ENCODE measurements at regions not wholly inside any gene's neighbourhood (a gene's known extent, or its start where the extent isn't known, plus 50 kb on each side); places are given as distances from the start of the nearest gene placed in this dataset.

DNA sequence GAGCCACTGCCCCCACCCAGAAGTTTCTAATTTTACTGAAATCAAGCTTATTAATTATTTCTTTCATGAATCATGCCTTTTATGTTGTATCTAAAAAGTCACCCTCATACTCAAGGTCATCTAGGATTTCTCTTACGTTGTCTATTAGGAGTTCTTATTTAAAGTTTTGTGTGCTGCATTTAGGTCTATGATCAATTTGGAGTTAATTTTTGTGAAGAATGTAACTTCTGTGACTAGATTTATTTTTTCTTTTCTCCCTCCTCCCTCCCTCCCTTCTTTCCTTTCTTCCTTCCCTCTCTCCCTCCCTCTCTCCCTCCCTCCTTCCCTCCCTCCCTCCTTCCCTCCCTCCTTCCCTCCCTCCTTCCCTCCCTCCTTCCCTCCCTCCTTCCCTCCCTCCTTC is 317.6 kb downstream of the PLA2G4A start:
- no peak overlapping the region for H3K4me3 ChIP-seq (ENCODE audit: low read depth, low read length)
- TF ChIP-seq, protein P1, sequence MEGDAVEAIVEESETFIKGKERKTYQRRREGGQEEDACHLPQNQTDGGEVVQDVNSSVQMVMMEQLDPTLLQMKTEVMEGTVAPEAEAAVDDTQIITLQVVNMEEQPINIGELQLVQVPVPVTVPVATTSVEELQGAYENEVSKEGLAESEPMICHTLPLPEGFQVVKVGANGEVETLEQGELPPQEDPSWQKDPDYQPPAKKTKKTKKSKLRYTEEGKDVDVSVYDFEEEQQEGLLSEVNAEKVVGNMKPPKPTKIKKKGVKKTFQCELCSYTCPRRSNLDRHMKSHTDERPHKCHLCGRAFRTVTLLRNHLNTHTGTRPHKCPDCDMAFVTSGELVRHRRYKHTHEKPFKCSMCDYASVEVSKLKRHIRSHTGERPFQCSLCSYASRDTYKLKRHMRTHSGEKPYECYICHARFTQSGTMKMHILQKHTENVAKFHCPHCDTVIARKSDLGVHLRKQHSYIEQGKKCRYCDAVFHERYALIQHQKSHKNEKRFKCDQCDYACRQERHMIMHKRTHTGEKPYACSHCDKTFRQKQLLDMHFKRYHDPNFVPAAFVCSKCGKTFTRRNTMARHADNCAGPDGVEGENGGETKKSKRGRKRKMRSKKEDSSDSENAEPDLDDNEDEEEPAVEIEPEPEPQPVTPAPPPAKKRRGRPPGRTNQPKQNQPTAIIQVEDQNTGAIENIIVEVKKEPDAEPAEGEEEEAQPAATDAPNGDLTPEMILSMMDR (IDR thresholded peaks at IDR 0.05; ENCODE audit: borderline replicate concordance, insufficient read depth, low read depth, low read length) = no peak

- H3K4me3 ChIP-seq (ENCODE audit: low read depth, low read length) = no peak overlapping the region
- TF ChIP-seq, protein P1 (IDR thresholded peaks at IDR 0.05; ENCODE audit: borderline replicate concordance, insufficient read depth, low read depth, low read length) = no peak
Measured at GRCh38 chr1:187151555-187151954, 322.8 kb downstream of the PLA2G4A start.

DNA sequence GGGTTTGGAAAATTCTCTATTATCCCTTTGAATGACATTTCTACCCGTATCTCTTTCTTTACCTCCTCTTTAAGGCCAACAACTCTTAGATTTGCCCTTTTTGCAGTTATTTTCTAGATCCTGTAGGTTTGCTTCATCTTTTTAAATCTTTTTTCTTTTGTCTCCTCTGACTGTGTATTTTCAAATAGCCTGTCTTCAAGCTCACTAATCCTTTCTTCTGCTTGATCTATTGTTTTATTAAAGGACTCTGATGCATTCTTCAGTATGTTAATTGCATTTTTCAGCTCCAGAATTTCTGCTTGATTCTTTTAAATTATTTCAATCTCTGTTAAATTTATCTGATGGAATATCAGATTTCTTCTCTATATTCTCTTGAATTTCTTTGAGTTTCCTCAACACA is 324.3 kb downstream of the PLA2G4A start:
- TF ChIP-seq, protein P1 (IDR thresholded peaks at IDR 0.05; ENCODE audit: borderline replicate concordance, insufficient read depth, low read depth, low read length) = no peak
- H3K4me3 ChIP-seq (ENCODE audit: low read depth, low read length) = no peak overlapping the region

- H3K4me3 ChIP-seq (ENCODE audit: low read depth, low read length) = no peak overlapping the region
- TF ChIP-seq, protein P1 (IDR thresholded peaks at IDR 0.05; ENCODE audit: borderline replicate concordance, insufficient read depth, low read depth, low read length) = no peak
Measured at GRCh38 chr1:187157115-187157514, 328.4 kb downstream of the PLA2G4A start.

- H3K4me3 ChIP-seq (ENCODE audit: low read depth, low read length) = no peak overlapping the region
- TF ChIP-seq, protein P1 (IDR thresholded peaks at IDR 0.05; ENCODE audit: borderline replicate concordance, insufficient read depth, low read depth, low read length) = no peak
Measured at GRCh38 chr1:187157552-187157951, 328.8 kb downstream of the PLA2G4A start.

GRCh38 chr1:187167555-187167954 is 338.8 kb downstream of the PLA2G4A start:
- TF ChIP-seq, protein P1 (IDR thresholded peaks at IDR 0.05; ENCODE audit: borderline replicate concordance, insufficient read depth, low read depth, low read length) = no peak
- H3K4me3 ChIP-seq (ENCODE audit: low read depth, low read length) = no peak overlapping the region

DNA sequence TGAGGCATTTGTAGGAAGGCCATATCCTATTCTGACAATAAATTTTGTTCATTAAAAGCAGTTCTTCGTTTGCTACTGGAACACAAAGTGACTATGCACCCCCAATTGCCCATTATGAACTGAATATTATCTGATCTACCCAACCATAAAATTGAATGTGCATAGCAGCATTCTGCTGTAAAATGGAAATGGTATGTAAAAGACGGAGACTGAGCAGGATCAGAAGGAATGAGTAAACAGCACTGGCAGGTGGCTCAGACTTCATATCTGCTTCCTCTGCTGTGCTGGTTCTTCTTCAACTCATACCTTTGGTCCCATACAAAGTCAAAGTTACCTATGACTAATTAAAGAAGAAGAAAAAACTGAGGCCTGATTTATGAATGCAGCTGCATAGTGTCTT is 339.5 kb downstream of the PLA2G4A start:
- TF ChIP-seq, protein P1 (IDR thresholded peaks at IDR 0.05; ENCODE audit: borderline replicate concordance, insufficient read depth, low read depth, low read length) = no peak
- H3K4me3 ChIP-seq (ENCODE audit: low read depth, low read length) = no peak overlapping the region

Data from GM12875 (cell line).